GM19438 (cell line): ENCODE measurements at regions not wholly inside any gene's neighbourhood (a gene's known extent, or its start where the extent isn't known, plus 50 kb on each side); places are given as distances from the start of the nearest gene placed in this dataset.
"Not testable (repeated sequence)": the region's sequence is repeated elsewhere in the genome, so short reads cannot be mapped to it uniquely, and the experiment has no call there.

Source experiments
- ATAC-seq: cut with Tn5 transposase; IDR thresholded peaks from one replicate; pipeline ENCODE4 v1.9.1; 2021; ENCODE audit warnings: low read depth; ENCODE audit not compliant: unreplicated experiment

DNA sequence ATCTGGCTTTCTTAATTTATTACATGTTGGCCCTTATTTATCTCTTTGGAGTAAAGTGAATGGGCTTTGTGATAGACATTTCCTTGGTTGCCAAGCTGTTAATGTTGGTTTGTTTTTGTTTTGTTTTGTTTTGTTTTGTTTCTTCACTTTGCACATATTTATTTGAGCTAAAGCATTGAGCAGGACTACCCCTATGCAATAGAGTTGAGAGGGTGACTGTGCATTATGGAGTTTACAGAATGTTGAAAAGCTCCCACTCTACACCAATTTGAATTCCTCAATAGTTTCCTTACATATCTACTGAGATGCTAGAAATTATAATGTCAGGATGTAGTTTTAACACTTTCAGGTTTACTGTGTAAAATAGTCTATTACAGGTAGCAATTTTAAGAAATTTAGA is 462.8 kb upstream of the CBLB start:
- no peak for ATAC-seq

DNA sequence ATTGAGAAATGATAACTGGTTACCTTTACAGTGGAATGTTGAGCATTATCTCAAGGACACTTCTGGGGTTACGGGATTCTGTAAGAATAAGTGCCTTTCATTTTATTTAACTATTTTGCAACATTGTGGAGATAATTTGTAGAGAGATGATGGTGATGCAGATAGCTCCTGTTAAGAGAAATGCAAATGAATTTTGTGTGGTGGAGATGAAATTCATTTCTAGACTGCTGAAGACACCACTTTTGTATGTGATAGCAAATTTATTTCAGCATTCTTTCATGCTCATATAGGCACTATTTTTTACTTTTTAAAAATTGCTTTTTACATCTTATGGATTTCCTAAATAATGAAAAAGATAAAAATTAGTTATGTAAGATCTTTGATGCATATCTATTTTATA is 463.3 kb upstream of the CBLB start:
- no peak for ATAC-seq

DNA sequence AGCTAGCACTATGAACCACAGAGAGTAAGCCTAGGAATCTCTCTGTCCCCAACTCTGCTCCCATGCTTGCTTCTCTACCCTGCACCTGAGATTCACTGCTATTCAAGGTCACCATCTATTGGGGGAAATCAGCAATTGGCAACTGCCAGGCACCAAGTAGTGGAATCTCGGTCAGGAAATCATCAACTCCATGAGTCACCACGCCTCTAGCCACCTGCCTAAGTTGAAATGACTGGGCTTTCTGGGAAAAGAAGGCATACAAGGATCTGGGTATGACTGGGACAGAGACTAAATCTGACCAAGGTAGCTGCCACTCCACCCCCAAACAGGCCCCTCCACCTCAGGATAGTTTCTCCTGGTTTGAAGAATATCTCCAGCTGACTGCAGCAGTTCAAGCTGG is 464.1 kb upstream of the CBLB start:
- ATAC-seq = peak; percentile 71

DNA sequence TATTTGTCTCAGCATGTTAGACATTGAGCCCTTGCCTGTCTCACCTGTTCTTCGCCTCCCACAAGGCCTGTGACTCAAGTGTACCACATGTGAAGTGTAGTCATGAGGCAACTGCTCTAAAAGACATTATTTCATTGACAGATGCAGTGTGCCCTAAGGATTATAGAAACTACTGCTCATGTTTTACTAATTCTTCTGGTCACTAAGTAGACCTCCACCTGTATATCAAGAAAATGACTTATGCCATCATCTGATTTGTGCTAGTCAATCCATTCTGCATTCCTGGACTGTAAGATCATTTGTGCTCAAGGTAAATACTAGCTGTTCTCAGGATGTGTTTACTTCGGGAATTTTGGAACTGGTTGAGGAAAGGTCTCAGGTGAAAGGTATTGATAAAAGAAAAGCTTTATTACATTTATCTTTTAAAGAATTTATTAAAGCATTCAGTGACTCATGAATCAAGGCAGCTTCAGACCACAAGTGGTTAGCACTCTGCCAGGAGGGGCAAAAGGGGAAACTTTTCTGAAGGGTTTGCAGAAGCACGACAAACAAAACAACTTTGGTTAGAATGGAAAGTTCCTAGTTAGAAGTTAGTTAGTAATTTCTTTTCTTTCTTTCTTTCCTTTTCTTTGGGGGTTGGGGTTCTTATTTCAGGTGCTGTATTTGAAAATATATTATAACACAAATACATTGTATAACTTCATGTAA is 465.3 kb upstream of the CBLB start:
- peak; percentile 50 for ATAC-seq

DNA sequence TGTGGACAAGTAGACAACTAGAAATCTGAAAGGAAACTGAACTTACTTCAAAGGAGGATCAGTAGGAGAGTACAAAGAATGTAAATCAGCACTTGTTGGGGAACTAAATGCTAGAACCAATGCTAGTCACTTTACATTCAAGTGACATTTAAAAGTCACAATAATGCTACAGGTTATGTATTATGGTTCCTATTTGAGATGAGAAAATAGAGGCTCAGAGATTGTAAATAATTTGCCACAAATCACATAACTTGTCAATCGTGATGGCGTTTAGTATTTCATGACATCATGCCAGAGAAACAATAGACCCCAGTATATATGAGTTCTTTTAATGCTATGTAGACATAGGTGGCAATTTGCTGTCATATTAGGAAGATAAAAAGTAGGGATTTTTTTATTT is 467.8 kb upstream of the CBLB start:
- ATAC-seq = no peak

DNA sequence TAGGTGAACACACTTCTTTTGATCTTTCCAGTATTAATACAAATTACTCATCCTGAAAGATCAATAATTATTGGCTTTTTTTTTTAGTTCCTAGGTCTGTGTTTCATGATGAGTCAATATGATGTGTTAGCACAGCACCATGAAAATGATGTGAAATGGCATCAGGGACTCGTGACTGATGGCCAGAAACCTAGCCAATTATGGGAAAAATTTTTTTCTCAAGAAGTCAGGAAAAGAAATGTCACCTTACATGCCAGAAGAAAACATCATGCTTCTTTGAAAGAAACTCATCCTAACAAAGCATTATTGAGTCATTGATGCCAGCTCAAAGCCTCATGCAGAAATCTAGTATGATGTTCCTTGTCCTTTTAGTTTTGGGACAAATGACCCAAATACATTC is 468.3 kb upstream of the CBLB start:
- ATAC-seq = no peak

DNA sequence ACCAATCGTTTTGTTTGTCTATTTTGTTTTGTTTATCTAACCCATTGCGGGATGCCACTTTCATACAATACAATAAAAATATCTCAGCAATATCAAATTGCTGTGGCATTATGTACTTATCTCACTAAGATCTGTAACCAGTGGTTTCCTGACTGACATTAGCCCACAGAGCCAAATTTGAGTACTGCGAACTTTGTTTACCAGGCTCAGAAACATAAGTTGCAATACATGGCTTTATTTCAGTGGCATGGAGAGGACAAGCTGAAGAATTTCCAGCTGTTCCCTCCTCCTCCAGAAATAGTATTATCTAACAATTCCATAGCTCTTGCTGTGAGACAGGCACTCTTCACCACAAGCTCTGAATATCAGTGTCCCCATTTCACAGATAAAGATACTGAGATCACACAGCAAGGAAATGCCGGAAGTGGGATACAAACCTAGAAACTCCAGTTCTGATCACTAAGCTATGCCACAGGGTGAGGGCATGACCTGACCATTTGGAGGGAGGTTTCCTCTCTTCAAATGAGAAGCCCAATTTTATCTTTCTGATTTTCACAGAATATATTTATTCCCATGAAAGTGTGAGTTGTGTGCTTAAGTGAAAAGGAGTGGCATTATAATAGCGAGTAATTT is 469.9 kb upstream of the CBLB start:
- no peak for ATAC-seq

DNA sequence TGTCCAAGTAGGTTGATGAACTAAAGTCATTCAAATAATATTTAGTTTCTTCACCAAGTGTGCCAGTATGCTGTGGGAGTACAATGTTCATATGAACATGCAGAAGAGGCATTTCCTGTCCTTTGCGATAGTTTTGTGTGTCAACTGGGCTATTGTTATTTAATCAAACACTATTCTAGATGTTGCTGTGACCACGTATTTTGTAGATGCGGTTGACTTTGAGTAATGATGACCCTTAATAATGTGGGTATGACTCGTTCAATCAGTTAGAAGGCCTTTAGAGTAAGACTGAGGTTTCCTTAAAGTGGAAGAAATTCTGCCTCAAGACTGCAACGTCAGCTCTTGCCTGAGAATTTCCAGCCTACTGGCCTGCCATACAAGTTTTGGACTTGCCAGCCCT is 470.7 kb upstream of the CBLB start:
- no peak for ATAC-seq

DNA sequence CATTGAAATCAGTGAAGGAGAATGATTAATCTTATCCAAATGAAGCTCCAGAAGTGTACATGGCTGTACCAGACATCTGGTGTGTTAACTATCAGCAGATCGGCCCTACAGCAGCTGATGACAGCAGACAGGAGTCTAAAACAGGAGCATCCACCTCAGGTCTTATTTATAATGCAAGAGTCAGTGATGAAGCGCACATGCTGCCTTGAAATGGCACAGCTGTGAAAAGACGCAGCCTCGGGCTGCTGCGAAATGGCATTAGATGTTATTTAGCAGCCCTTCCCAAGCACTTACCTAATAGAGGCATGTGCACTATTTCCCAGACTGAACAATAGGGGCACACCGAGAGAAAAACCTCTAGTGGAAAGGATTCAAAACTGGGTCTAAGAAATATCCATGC is 472.3 kb upstream of the CBLB start:
- no peak for ATAC-seq

DNA sequence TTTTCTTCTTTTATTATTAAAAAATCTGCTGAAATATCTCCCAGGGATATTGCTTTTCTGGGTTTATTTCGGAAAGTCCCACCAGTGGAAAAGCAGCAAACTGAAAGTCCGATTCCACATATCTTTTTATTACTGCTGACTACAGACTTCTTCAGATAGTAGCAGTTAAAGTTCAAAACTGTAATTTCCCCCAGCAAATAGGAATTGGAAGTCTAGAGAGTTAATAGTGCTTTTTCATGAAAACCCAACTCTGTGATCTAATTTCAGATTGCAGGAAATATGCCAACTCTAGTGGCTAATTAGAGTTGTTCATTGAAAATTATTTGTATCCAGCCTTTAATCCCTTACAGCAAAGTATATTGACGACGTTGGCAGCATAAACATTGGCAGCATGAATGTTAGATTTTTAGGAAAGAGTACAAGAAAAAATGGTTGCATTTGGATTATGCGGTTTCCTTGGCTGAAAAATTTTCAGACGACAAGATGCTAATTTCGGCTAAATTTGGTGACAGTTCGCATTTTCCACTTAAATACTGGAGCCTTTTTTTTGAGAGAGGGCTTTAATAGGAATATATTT is 472.9 kb upstream of the CBLB start:
- no peak for ATAC-seq

DNA sequence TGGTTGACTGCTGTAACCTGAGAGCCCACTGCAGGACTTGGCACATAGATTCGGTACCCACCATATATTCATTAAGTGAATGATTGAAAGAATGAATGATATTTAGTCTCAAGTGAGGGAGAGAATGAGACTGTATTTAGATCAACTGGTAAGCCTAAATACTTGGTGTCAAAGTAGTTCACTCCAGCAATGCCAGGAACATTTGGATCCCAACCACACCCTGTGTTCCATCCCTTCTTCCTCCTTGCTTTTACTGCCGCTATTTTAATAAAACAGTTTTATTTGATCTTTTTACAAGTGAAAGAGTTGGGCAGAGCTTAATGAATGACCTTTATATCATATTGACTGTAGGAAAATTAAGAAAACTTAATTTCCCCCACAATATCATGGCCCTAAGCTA is 473.6 kb upstream of the CBLB start:
- no peak for ATAC-seq

DNA sequence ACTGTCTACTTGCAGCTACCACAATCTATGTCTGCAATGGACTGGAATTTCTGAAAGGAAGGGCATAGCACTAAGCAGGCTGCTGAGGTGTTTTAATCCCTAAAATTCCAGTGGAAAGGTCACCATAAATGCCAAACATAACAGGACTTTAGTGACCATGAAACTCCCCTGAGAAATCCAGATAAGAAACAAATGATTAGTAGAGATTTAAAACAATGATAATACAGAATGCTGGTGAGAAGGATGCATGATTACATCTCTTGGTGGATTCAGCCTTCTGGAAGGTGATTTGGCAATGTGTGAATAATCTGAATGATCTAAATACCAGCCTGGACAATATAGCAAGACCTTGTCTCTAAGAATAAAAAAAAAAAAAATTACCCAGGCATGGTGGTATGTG is 475.0 kb upstream of the CBLB start:
- ATAC-seq = no peak

DNA sequence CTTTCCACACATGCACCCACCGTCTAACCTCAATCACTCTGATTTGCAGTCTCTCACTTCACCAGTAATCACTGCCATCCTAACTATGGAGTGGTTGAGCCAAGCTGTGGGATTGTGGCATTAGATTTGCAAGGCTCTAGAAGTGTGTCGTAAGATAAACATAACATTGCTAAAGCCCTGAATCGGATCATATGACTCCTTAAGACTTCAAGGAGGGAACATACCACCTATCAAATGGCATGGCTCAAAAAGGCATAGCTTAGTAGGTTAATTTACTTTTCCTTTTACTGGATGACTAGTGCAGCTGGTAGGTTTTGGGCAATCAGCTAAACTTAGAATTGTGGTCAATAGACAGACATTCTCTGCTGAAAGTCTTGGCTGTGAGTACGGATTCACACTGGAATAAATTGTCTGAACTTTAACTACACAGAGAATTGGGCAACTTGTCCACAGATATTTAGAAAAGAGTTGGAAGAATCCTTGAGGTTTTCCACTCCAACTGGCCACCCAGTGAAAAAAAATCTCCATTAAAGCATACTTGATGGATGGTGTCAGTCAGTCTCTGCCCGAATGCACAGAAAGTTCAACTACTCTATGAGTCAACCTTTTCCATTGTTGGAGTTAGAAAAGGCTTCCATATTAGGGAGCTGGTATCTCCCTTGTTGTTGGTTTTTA is 476.7 kb upstream of the CBLB start:
- ATAC-seq = no peak

DNA sequence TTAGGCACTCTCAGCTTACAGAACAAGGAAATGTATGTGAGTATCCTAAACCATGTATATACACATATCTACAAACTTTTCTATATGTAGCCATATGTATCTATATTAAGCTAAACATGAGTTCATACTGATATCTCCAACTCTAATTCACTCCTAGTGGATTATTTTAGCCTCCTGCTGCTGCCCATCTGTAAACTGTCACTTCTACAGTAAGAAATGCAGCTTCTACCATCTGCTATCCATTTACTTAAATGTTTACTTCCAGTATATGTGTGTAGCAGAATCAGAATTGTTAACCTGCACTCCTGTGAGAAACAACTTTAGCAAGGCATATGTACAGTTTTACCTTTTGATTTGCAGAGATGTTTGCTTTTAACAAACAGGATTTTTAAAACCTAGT is 478.5 kb upstream of the CBLB start:
- no peak for ATAC-seq

DNA sequence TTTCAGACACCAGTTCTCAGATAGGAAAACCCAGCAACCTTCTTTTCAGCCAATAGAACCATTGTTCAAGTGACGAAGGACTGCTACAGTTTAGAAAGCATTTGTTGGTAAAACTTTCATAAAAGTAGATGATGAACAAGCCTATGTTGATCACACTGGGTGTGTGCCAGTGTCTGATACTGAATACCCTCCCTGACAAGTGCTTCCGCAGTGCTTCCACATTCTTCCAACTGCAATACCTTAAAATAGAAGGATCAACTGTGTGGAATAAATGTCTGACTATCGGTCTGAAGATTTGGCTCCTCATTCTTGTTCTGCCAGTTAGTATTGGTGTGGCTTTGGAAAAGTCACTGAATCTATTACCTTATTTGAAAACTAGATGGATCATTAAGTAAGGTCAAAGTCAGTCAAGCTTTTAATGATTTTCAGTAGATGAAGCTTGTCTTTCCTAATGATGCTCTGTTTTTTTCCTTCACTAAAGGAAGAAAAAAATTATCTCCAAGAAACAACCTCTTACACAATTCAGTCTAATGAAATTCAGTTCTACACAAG is 479.4 kb upstream of the CBLB start:
- ATAC-seq = no peak

DNA sequence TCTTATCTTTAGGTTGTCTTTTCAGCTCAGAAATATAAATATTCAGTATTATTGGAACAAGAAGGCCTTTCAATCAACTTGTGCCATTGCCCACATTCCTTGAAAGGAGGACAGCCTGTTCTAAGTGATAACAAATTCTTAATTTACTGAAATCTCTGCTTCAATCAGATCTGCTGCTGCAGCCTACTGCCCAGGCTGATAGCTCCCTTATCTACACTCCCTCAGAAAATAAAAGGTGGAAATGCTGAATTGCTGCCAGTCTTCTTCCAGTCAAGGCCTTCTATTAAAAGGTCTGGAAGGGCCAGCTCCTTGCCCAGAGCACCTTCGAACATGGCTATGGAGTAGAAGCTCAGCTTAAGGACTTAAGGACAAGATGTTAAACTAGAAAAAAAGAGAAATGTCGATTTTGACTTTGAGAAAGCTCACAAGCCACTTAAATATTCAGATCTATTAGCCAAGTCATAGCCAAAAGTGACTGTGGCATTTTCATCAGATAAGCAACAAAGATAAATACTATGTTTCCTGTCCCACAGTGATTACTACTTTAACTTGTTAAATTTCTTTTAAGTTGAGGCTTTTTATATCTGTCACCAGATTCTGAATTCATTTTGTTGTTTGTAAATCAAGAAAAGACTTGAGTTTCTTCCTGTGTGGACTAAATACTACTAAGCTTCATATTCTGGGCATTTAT is 480.5 kb upstream of the CBLB start:
- ATAC-seq = no peak

DNA sequence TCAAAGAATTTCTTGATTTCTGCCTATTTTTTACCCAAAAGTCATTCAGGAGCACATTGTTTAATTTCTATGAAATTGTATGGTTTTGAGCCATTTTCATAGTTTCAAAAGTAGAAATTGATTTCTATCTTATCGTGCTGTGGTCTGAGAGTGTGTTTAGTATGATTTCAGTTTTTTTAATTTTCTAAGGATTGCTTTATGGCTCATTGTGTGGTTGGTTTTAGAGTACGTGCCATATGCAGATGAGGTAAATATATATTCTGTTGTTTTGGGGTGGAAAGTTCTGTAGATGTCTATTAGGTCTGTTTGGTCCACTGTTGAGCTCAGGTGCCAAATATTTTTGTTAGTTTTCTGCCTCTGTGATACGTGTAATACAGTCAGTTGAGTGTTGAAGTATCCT is 487.1 kb upstream of the CBLB start:
- no peak for ATAC-seq

DNA sequence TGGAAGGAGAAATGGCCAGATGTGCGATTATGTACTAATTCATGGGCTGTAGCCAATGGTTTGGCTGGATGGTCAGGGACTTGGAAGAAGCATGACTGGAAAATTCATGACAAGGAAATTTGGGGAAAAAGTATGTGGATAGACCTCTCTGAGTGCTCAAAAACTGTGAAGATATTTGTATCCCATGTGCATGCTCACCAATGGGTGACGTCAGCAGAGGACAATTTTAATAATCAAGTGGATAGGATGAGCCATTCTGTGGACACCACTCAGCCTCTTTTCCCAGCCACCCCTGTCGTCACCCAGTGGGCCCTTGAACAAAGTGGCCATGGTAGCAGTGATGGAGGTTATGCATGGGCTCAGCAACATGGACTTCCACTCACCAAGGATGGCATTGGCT is 490.9 kb upstream of the CBLB start:
- ATAC-seq = no peak

DNA sequence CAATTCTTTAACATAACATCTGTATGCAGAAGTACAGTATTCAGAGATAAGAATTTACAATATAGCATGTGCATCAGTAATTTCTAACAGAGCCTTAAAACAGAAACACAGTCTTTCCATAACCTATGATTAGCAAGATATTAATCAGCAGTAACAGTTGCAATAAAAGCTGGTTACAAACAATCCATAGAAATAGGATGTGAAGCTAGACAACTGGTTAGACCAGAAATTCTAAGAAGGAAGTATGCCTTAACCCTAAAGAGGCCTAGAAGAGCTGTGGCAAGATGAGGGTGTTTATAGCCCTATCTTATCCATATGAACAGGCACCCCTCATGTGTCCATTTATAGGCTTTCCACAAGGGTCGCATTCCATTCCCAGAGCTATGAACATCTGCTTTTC is 492.1 kb upstream of the CBLB start:
- not testable (repeated sequence) for ATAC-seq

DNA sequence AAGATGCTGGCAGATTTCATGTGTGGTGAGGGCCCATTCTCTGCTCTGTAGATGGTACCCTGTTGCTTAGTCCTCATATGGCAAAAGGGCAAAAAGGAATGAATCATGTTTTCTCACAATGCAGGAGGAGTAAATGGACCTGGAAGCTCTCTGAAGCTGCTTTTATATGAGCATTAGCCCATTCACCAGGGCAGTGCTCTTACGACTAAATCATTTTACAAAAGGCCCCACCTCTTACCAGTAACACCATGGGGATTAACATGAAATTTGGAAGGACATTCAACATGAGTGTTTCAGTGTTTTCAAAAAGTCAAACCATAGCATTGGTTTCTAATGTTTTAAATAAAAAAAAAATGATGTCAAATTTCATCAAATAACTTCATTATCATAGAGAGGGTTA is 495.7 kb upstream of the CBLB start:
- ATAC-seq = no peak
